HEK293 (cell line): ENCODE measurements at regions not wholly inside any gene's neighbourhood (a gene's known extent, or its start where the extent isn't known, plus 50 kb on each side); places are given as distances from the start of the nearest gene placed in this dataset.

Source experiments
- CTCF ChIA-PET: fragments of 350-600 bp; formaldehyde crosslinking; extraction: SDS; loops from one replicate; lab custom pipeline; 2021; ENCODE audit warnings: antibody characterized with exemption; lab: Yijun Ruan, JAX
- POLR2A ChIA-PET: fragments of 300-600 bp; formaldehyde crosslinking; extraction: SDS; loops from one replicate; lab custom pipeline; 2020; ENCODE audit warnings: antibody characterized with exemption, inconsistent platforms; lab: Yijun Ruan, JAX
- H3K27ac ChIP-seq: fragments of 200-500 bp; sonication (Bioruptor generic); 2 replicates; pipeline ENCODE4 v1.5.1; 2014; ENCODE audit warnings: low read depth, low read length, control low read depth, inconsistent platforms; ENCODE audit errors: extremely low read depth
- H3K36me3 ChIP-seq, 2 experiments: fragments of 200-500 bp in 1 of 2; sonication (Bioruptor generic) in 1 of 2; 1 replicate in 1 of 2; 2 replicates in 1 of 2; pipeline ENCODE4 v1.5.1; 2014 to 2017; ENCODE audit warnings: inconsistent platforms in 2 of 2, low read length in 2 of 2; ENCODE audit not compliant: control insufficient read depth in 2 of 2, insufficient read depth in 1 of 2
- H3K4me1 ChIP-seq: fragments of 200-500 bp; sonication (Bioruptor generic); 2 replicates; pipeline ENCODE4 v1.5.1; 2014; ENCODE audit warnings: mild to moderate bottlenecking, low read length, inconsistent platforms; ENCODE audit not compliant: control insufficient read depth, insufficient read depth
- H3K4me3 ChIP-seq: 2 replicates; pipeline ENCODE4 v1.5.1; 2011; ENCODE audit warnings: low read depth, mild to moderate bottlenecking, control low read depth, low read length, moderate library complexity
- H3K9me3 ChIP-seq: fragments of 200-500 bp; sonication (Bioruptor generic); 2 replicates; pipeline ENCODE4 v1.5.1; 2014; ENCODE audit warnings: low read depth, low read length, inconsistent platforms; ENCODE audit not compliant: control insufficient read depth, insufficient read depth
- GLI2 ChIP-seq: fragments of 450-650 bp; formaldehyde crosslinking; IDR thresholded peaks from 2 replicates; pipeline ENCODE4; 2017; ENCODE audit warnings: missing biosample characterization, missing genetic modification characterization, low read depth, borderline replicate concordance
- INSM2 ChIP-seq: fragments of 450-650 bp; formaldehyde crosslinking; IDR thresholded peaks from 2 replicates; pipeline ENCODE4 v1.5.1; 2016; ENCODE audit warnings: missing biosample characterization, missing genetic modification characterization
- OSR2 ChIP-seq: fragments of 450-650 bp; formaldehyde crosslinking; IDR thresholded peaks from 2 replicates; pipeline ENCODE4 v1.5.1; 2016; ENCODE audit warnings: missing biosample characterization, missing genetic modification characterization
- REPIN1 ChIP-seq: fragments of 450-650 bp; formaldehyde crosslinking; IDR thresholded peaks from 2 replicates; pipeline ENCODE4 v1.5.1; 2017; ENCODE audit warnings: missing biosample characterization, missing genetic modification characterization, low read depth
- ZNF140 ChIP-seq: fragments of 450-650 bp; formaldehyde crosslinking; IDR thresholded peaks from 2 replicates; pipeline ENCODE4 v1.5.1; 2016; ENCODE audit warnings: missing biosample characterization, missing genetic modification characterization
- ZNF157 ChIP-seq: fragments of 450-650 bp; formaldehyde crosslinking; IDR thresholded peaks from 2 replicates; pipeline ENCODE4 v1.5.1; 2016; ENCODE audit warnings: missing biosample characterization, missing genetic modification characterization
- ZNF280C ChIP-seq: fragments of 450-650 bp; formaldehyde crosslinking; IDR thresholded peaks from 2 replicates; pipeline ENCODE4 v1.5.1; 2016; ENCODE audit warnings: missing biosample characterization, missing genetic modification characterization
- ZNF366 ChIP-seq: fragments of 450-650 bp; formaldehyde crosslinking; conservative IDR thresholded peaks from 2 replicates; pipeline ENCODE4 v1.5.1; 2016; ENCODE audit warnings: missing biosample characterization, missing genetic modification characterization
- ZNF404 ChIP-seq: fragments of 450-650 bp; formaldehyde crosslinking; IDR thresholded peaks from 2 replicates; pipeline ENCODE4 v1.5.1; 2017; ENCODE audit warnings: missing biosample characterization, missing genetic modification characterization
- ZNF501 ChIP-seq: fragments of 450-650 bp; formaldehyde crosslinking; IDR thresholded peaks from 2 replicates; pipeline ENCODE4 v1.5.1; 2016; ENCODE audit warnings: missing biosample characterization, missing genetic modification characterization
- ZNF529 ChIP-seq: fragments of 450-650 bp; formaldehyde crosslinking; IDR thresholded peaks from 2 replicates; pipeline ENCODE4 v1.5.1; 2017; ENCODE audit warnings: missing genetic modification characterization, missing biosample characterization; ENCODE audit not compliant: insufficient replicate concordance
- ZNF530 ChIP-seq: fragments of 450-650 bp; formaldehyde crosslinking; IDR thresholded peaks from 2 replicates; pipeline ENCODE4 v1.5.1; 2016; ENCODE audit warnings: low read depth, missing biosample characterization, missing genetic modification characterization
- ZNF571 ChIP-seq: fragments of 450-650 bp; formaldehyde crosslinking; IDR thresholded peaks from 2 replicates; pipeline ENCODE4 v1.5.0; 2017; ENCODE audit warnings: missing biosample characterization, missing genetic modification characterization
- ZNF677 ChIP-seq: fragments of 450-650 bp; IDR thresholded peaks from 2 replicates; pipeline ENCODE4 v1.5.0; 2018; ENCODE audit warnings: missing biosample characterization, mild to moderate bottlenecking, missing genetic modification characterization, moderate library complexity
- ZNF692 ChIP-seq: fragments of 450-650 bp; formaldehyde crosslinking; IDR thresholded peaks from 2 replicates; pipeline ENCODE4 v1.5.1; 2016; ENCODE audit warnings: missing biosample characterization, missing genetic modification characterization
- ZNF707 ChIP-seq: fragments of 450-650 bp; formaldehyde crosslinking; IDR thresholded peaks from 2 replicates; pipeline ENCODE4 v1.5.1; 2016; ENCODE audit warnings: missing biosample characterization, missing genetic modification characterization
- ZNF777 ChIP-seq: fragments of 450-650 bp; formaldehyde crosslinking; IDR thresholded peaks from 2 replicates; pipeline ENCODE4 v1.5.1; 2017; ENCODE audit warnings: missing biosample characterization, missing genetic modification characterization, borderline replicate concordance
- TF ChIP-seq, protein P1 (sequence below): fragments of 450-650 bp; formaldehyde crosslinking; IDR thresholded peaks from 2 replicates; pipeline ENCODE4 v1.5.1; 2016; ENCODE audit warnings: missing biosample characterization, missing genetic modification characterization

DNA sequence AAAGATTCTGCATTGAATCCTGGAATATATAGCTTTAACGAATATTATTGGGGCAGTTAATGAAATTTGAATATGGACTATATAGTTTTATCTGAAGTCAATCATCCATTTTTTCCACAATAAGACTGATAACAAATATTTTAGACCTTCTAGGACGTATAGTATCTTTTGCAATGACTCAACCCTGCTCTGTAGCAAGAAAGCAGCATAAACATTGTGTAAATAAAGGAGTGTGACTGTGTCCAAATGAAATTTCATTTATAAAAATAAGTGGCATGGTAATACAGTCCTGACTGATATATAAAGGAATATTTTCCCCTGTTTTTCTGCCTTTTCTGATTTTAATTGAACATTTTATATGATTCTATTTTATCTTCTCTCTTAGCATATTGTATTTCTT, 947.7 kb upstream of the SLIT2 start:
- Histone ChIP-seq H3K9me3 (no peaks in the 10 kb centered on the region), H3K27ac (no peak overlapping the region), H3K4me3 (no peak overlapping the region), H3K4me1 (no peaks in the 10 kb centered on the region), H3K36me3 (no peaks in the 10 kb centered on the region)
- POLR2A ChIA-PET, result no interaction called here
- no peak for TF ChIP-seq GLI2 (tag by site-specific recombination)
- no peak for TF ChIP-seq ZNF571
- TF ChIP-seq ZNF529 (tag by site-specific recombination), result no peak
- TF ChIP-seq ZNF280C (tag by site-specific recombination), result no peak
- TF ChIP-seq ZNF530 (tag by site-specific recombination), result no peak
- no peak for TF ChIP-seq ZNF140 (tag by site-specific recombination)
- no peak for TF ChIP-seq ZNF692 (tag by site-specific recombination)
- no peak for TF ChIP-seq ZNF501 (tag by site-specific recombination)
- TF ChIP-seq ZNF707, result no peak
- TF ChIP-seq ZNF366 (tag by site-specific recombination), result no peak
- no peak for TF ChIP-seq ZNF777 (tag by site-specific recombination)
- TF ChIP-seq, protein P1, sequence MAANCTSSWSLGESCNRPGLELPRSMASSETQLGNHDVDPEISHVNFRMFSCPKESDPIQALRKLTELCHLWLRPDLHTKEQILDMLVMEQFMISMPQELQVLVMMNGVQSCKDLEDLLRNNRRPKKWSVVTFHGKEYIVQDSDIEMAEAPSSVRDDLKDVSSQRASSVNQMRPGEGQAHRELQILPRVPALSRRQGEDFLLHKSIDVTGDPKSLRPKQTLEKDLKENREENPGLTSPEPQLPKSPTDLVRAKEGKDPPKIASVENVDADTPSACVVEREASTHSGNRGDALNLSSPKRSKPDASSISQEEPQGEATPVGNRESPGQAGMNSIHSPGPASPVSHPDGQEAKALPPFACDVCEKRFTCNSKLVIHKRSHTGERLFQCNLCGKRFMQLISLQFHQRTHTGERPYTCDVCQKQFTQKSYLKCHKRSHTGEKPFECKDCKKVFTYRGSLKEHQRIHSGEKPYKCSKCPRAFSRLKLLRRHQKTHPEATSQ, result no peak
- CTCF ChIA-PET, result no interaction called here

- TF ChIP-seq REPIN1 (no peak), ZNF157 (tag by site-specific recombination) (no peak), ZNF677 (tag by site-specific recombination) (no peak), INSM2 (tag by site-specific recombination) (no peak), ZNF404 (tag by site-specific recombination) (no peak), ZNF777 (tag by site-specific recombination) (no peak), OSR2 (tag by site-specific recombination) (no peak)
- no peak overlapping the region for H3K4me3 ChIP-seq
- no peaks in the 10 kb centered on the region for H3K9me3 ChIP-seq
- CTCF ChIA-PET, result no interaction called here
- no peak overlapping the region for H3K27ac ChIP-seq
- POLR2A ChIA-PET, result no interaction called here
- H3K4me1 ChIP-seq, result no peaks in the 10 kb centered on the region
- H3K36me3 ChIP-seq, result no peaks in the 10 kb centered on the region
These were observed 950.2 kb upstream of the SLIT2 start for GRCh38 chr4:19301527-19301926.
